Stimulated activated CD8-positive, alpha-beta memory T cell treated with anti-CD3 and anti-CD28 coated beads, Interleukin-12 subunit alpha, Interleukin-12 subunit beta, amount 100 ng/mL, for 24 hours (primary cell): ENCODE measurements at regions not wholly inside any gene's neighbourhood (a gene's known extent, or its start where the extent isn't known, plus 50 kb on each side); places are given as distances from the start of the nearest gene placed in this dataset.
"Not testable (repeated sequence)": the region's sequence is repeated elsewhere in the genome, so short reads cannot be mapped to it uniquely, and the experiment has no call there.

Source experiments
- DNase-seq: peaks from one replicate; pipeline ENCODE4 v3.0.0-alpha.2; 2020; ENCODE audit errors: extremely low read depth

GRCh38 chr15:95142531-95142930 lies 911.2 kb downstream of the MCTP2 start:
- DNase-seq, result no peak

GRCh38 chr15:95146481-95146880 lies 915.1 kb downstream of the MCTP2 start:
- no peak for DNase-seq

DNA sequence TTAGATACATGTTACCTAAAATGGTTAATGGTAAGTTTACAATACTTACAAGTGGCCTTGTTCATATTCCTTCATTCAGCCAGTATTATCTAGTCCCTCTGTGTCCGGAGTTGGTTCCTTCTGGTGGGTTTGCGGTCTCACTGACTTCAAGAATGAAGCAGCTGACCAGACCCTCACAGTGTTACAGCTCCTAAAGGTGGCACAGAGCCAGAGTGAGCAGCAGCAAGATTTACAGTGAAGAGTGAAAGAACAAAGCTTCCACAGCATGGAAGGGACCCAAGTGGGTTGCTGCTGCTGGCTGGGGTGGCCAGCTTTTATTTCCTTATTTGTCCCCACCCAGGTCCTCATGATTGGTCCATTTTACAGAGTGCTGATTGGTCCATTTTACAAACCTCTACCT lies 916.8 kb downstream of the MCTP2 start:
- DNase-seq, result no peak

DNA sequence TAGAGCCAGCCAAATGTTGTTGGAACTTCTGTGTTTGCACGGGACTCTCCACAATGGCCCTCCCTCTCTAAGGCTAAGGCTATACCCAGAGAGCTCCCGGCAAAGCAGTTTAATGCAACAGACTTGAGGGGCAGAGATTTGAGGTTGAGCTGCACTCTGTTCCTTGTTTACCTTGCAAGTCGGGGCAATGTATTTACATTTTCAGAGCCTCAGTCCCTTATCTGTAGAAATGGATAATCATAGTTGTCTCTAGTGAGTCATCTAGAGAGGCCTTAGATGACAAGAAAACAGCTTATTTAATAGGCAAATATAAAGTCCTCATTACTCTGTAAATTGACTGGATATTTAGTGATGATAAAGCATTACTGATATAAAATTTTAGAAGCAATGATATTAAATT lies 917.7 kb downstream of the MCTP2 start:
- no peak for DNase-seq

DNA sequence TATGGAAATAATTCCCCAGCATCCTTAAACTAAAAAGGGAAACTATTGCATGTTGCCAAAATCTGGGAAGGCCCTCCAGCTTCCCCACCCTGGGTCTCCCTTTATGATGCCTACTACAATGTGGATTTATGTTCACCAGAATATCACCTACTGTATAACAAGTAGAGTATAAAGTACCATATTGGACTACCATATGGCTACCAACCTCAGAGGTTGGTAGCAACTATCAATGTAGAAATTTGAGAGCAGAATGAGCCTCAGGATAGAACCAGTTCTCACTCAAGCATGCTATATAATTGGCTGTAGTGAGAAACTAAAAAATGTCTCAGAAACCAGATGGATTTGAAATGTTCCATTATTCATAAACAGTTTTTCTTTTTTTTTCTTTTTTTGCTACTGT lies 918.4 kb downstream of the MCTP2 start:
- no peak for DNase-seq

DNA sequence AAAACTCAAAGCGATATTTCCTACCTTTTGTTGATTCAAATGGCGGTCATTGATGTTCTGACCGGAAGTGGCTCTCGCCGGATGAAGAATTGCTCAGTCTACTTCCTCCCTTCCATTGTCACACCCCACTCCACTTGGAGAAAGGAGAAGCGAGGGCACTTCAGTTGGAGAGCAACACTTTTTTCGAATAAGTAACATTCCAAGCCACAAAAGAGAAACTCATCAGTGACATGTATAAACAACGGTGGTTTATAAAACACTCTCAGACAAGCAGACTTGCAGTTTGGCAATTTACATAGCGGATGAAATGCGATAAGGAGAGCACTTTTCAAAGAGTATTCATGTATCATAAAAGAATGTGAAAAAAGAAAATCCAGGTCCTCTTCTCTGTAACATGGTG lies 919.1 kb downstream of the MCTP2 start:
- DNase-seq, result no peak

DNA sequence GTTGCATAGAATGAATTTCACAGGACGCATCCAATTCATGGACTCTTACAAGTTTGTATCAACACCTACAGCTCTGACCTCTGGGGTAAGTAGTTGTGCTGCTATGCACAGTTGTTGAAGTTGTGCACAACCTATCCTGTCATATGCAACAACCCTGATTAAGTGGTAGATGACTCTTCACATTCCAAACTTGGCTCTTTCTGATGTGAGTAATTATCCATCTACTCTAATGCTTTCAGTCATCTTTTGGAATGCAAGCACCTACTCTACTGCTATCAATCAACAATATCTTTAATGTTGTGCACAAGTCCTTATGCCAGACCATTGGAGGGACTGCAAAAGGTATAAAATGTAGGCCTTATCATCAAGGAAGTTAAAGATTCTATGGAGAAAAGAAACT lies 921.4 kb downstream of the MCTP2 start:
- no peak for DNase-seq

GRCh38 chr15:95153201-95153600 lies 921.8 kb downstream of the MCTP2 start:
- DNase-seq, result not testable (repeated sequence)

DNA sequence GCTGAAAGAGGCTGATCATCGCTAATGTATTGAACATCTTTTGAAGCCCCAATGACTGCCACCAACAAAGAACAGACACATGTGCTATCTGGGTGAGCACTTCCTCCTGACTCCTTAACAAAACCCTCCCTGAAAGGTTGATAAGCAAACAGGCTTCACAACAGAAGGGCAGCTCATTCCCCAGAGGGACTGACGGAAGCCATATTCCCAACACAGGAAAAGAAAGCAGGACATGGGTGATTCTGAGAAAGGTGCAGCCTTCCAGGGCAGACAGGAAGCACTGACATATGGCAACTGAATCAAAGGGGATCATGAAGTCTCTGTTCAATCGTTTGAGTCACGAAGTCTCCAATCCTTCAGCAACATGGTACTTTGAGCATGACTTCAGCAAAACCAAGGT lies 929.0 kb downstream of the MCTP2 start:
- no peak for DNase-seq

DNA sequence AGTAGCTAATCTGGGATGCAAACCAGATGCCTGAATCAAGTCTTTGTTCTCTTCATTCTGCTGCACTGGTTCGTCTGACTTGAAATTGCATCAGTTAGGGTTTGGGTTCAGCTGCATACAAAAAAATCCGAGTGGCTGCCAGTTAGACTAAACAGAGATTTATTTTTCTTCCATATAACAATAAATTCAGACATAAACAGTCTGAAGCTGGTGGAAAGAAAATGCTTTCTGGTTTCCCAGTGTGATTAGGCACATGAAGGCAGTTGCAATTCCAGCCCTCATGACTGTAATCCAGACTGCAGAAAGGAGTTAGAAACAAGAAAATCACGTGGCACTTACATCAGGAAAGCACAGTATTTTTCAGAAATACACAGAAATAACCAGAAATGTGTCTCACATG lies 930.7 kb downstream of the MCTP2 start:
- DNase-seq, result no peak

DNA sequence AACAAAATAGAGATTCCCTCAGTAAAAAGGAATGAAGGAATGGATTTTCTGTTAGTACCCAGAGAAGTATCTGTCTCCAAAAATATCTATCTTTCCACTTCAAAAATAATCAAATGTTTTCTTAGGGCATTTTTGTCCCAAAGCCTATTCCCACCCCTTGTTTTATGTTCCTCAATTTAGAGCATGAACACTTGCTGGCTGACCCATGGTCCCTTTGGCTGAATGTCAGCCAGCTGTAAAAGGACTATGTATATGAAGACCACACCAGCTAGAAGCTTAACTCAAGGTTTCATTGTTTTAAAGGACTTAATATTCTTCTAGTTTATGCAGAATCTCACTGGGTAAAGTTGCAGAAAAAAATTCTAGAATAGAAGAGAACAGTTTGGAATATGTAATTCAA lies 931.2 kb downstream of the MCTP2 start:
- no peak for DNase-seq

DNA sequence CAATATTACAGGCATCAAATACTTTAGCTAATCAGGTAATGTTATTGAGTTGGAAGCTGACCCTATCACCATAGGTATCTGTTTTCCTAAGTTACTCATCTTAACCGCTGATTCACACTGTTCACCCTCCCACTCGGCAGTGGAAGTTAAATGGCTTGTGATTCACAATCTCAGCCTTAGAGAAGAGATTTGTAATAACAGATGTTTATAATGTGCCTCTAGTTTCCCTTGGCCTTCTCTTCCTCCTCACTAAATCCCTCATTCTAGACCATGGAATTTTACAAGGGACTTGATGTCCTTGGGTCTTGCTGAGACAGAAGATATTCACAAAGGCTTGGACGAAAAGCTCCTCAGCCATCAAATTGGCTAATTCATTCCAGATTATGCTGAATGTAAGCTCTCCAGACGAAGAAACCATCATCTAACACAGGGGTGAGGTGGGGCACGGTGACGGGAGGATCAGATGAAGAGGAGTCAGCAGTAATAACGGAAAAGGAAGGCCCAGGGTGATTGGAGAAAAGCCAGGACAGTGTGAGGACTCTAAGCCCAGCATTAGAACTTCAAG lies 931.7 kb downstream of the MCTP2 start:
- DNase-seq, result no peak

GRCh38 chr15:95168152-95168551 lies 936.8 kb downstream of the MCTP2 start:
- no peak for DNase-seq

GRCh38 chr15:95168951-95169431 lies 937.6 kb downstream of the MCTP2 start:
- DNase-seq, result no peak

- no peak for DNase-seq
Observed at GRCh38 chr15:95169541-95170459, 938.4 kb downstream of the MCTP2 start.

GRCh38 chr15:95170561-95171380 lies 939.4 kb downstream of the MCTP2 start:
- DNase-seq, result no peak

DNA sequence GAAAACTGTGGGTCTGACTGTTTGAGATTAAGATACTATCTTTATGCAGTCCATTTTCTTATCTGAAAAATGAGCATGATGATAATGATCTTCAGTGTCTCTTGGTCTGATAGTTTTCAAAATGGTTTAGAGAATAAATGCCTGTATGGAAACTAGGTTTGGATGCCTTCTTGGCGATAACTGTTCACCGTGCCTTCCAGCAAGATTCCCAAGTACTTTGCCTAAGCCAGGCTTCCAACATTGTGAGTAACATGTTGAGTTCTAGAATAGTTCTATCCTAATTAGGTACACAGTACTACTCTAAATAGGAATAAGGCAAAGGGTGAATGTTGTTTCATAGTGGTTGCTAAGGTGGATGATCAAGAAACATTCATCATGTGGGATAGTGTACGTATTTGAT lies 940.2 kb downstream of the MCTP2 start:
- DNase-seq, result no peak

DNA sequence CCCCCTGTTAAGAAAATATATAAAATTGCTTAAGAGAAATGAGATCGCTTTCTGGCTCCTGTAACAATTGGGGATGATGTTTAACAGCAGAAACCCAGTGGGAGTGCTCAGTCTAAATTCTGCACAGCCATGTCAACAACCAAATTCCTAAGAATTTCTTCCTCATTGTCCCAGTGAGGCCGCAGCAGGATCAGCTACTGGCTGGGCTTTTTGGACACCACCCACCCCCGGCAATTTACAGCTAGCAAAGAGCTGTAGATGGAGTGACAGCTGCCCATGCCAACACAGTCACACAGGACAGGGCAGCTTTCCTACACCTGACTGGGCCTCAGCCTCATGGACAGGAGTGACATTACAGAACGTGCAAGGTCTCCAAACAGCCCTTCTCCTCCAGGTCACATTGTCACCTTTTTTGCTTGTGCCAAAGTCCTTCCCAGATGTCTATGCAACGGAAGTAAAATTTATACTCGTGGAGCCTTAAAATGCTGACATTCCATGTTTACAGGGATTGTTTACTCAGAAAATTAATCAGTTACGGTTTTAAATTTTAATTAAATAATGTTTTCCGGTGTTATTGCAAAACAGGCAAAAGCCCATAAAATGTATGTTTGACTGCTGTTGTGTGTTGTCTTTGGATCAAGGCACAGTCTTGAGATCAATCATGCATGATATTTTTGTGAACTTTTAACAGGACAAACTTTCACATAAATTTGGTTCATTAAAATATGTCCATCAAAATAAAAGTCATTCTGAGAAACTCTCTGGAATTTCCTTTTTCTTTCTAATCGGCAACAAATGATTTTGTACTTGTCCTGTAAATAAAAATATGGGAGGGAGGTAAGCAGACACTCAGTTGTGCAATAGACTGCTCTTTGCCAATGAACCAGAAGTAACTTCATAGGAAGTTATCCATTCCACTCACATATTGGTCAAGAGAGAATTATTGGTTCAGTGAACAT lies 943.2 kb downstream of the MCTP2 start:
- no peak for DNase-seq

- no peak for DNase-seq
Observed at GRCh38 chr15:95175914-95176658, 944.7 kb downstream of the MCTP2 start.

DNA sequence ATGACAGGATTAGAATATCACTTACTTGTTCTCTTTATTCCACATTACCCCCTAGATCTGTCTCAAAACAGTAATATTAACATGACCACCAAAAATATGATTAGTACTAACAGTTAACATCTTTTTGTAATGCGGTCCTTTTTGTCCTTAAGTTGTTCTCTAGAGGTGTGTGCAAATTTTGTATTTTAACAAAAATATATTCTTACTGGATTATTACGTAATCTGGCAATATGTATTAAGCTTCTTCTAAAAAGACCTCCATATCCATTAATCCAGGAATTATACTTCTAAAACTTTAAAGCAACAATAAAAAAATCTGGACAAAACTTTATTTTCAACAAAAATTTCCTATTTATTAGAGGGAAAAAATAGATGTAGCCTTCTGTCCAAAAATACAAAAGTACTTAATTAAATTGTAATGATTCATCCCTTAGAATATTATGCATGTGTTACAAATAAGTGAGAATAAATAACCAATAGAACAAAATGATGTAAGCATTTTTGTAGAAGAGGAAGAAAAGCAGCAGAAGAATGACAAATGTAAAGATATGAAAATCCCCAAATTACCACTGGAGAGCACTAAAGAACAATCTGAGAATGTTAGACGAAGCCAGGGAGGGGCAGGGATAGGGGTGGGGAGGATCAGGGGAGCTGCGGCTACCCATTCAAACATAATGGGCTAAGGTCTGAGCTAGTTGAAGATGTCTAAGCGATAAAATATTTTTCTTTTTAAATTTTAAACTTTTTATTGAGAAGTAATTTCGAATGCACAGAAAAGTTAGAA lies 945.6 kb downstream of the MCTP2 start:
- DNase-seq, result no peak
